A549 (cell line): ENCODE measurements at regions not wholly inside any gene's neighbourhood (a gene's known extent, or its start where the extent isn't known, plus 50 kb on each side); places are given as distances from the start of the nearest gene placed in this dataset.

ENCODE experiments used
- ATAC-seq, 2 experiments: fragments of 200-7000 bp in 1 of 2; fragments of >200 bp in 1 of 2; cut with Nextera tagmentation in 1 of 2; cut with Tn5 transposase in 1 of 2; 3 replicates each; pipeline versions ENCODE4 v1.8.0 to v1.9.1; 2018 to 2020; ENCODE audit warnings: mild to moderate bottlenecking in 1 of 2, moderate library complexity in 1 of 2
- CTCF ChIA-PET: fragments of 300-600 bp; sonication (Branson Sonifier 250); formaldehyde crosslinking; extraction: SDS; loops from one replicate; lab custom pipeline; 2021; ENCODE audit warnings: antibody characterized with exemption, inconsistent platforms; lab: Yijun Ruan, JAX
- POLR2A ChIA-PET: fragments of 350-600 bp; formaldehyde crosslinking; extraction: SDS; loops from one replicate; lab custom pipeline; 2021; ENCODE audit warnings: antibody characterized with exemption, inconsistent platforms; lab: Yijun Ruan, JAX
- DNase-seq, 2 experiments: peaks; one replicate each; pipeline versions ENCODE4 v3.0.0 to v3.0.0-alpha.2; 2011 to 2016; ENCODE audit warnings: low read depth in 1 of 2, low spot score in 1 of 2
- FAIRE-seq: peaks from 2 replicates; lab custom pipeline; 2011; peaks lifted over from hg19 to GRCh38; lab: Jason Lieb, UNC
- H3K27ac ChIP-seq, 2 experiments: fragments of >200 bp; sonication (Bioruptor Twin); formaldehyde crosslinking; 3 replicates each; pipeline ENCODE4 v1.5.1; 2016 to 2017
- H3K4me1 ChIP-seq: fragments of >200 bp; sonication (Bioruptor Twin); formaldehyde crosslinking; 3 replicates; pipeline ENCODE4 v1.6.1; 2016
- H3K4me2 ChIP-seq: fragments of >200 bp; sonication (Bioruptor Twin); formaldehyde crosslinking; 3 replicates; pipeline ENCODE4 v1.6.1; 2016
- H3K4me3 ChIP-seq: fragments of >200 bp; sonication (Bioruptor Twin); formaldehyde crosslinking; 3 replicates; pipeline ENCODE4 v1.5.1; 2016
- H3K9me3 ChIP-seq: fragments of >200 bp; sonication (Bioruptor Twin); formaldehyde crosslinking; 3 replicates; pipeline ENCODE4 v1.6.1; 2016
- CBX2 ChIP-seq: fragments of 200-600 bp; sonication (generic); IDR thresholded peaks from 2 replicates; pipeline ENCODE4 v1.6.1; 2016; ENCODE audit warnings: low read depth, mild to moderate bottlenecking, borderline replicate concordance
- CBX8 ChIP-seq: fragments of 200-600 bp; sonication (generic); IDR thresholded peaks from 2 replicates; pipeline ENCODE4 v1.6.1; 2016
- CEBPB ChIP-seq, 2 experiments: fragments of >200 bp in 1 of 2; sonication (Bioruptor Twin) in 1 of 2; formaldehyde crosslinking in 1 of 2; IDR thresholded peaks; 2 replicates each; pipeline ENCODE4 v1.6.1; 2012 to 2016
- CHD4 ChIP-seq: fragments of 200-600 bp; sonication (generic); IDR thresholded peaks from 2 replicates; pipeline ENCODE4 v1.6.1; 2016; ENCODE audit warnings: antibody characterized with exemption, mild to moderate bottlenecking, borderline replicate concordance
- EP300 ChIP-seq, 2 experiments: fragments of >200 bp; sonication (Bioruptor Twin); formaldehyde crosslinking; IDR thresholded peaks; 2 replicates in 1 of 2; 3 replicates in 1 of 2; pipeline ENCODE4 v1.6.1; 2016 to 2017
- ESRRA ChIP-seq: fragments of 150-350 bp; IDR thresholded peaks from 2 replicates; pipeline ENCODE4 v1.6.1; 2014; ENCODE audit warnings: mild to moderate bottlenecking, low read length, borderline replicate concordance
- FOSL2 ChIP-seq, 2 experiments: fragments of 450-650 bp in 1 of 2; fragments of >200 bp in 1 of 2; sonication (Bioruptor Twin) in 1 of 2; formaldehyde crosslinking; IDR thresholded peaks; 2 replicates each; pipeline versions ENCODE4 v1.5.0 to v1.6.1; 2016 to 2020; ENCODE audit warnings: mild to moderate bottlenecking in 1 of 2, moderate library complexity in 1 of 2
- FOXS1 ChIP-seq: fragments of 250-450 bp; sonication (Bioruptor Pico); IDR thresholded peaks from 2 replicates; pipeline ENCODE4 v1.5.0; 2020; ENCODE audit warnings: mild to moderate bottlenecking, moderate library complexity
- HDAC2 ChIP-seq: fragments of 200-600 bp; sonication (generic); IDR thresholded peaks from 2 replicates; pipeline ENCODE4 v1.6.1; 2016
- HEYL ChIP-seq: fragments of 250-450 bp; sonication (Bioruptor Pico); IDR thresholded peaks from 2 replicates; pipeline ENCODE4 v1.8.0; 2021; ENCODE audit warnings: mild to moderate bottlenecking, moderate library complexity
- HOXB13 ChIP-seq: fragments of 250-450 bp; sonication (Bioruptor Pico); IDR thresholded peaks from 2 replicates; pipeline ENCODE4 v1.5.0; 2020; ENCODE audit warnings: low read depth, mild to moderate bottlenecking, moderate library complexity
- JUN ChIP-seq, 2 experiments: fragments of >200 bp; sonication (Bioruptor Twin); formaldehyde crosslinking; IDR thresholded peaks; 2 replicates in 1 of 2; 3 replicates in 1 of 2; pipeline ENCODE4 v1.6.1; 2016 to 2017
- JUNB ChIP-seq: fragments of >200 bp; sonication (Bioruptor Twin); formaldehyde crosslinking; IDR thresholded peaks from 2 replicates; pipeline ENCODE4 v1.6.1; 2016
- KDM1A ChIP-seq: fragments of 200-600 bp; sonication (generic); IDR thresholded peaks from 2 replicates; pipeline ENCODE4 v1.6.1; 2016; ENCODE audit warnings: low read depth, mild to moderate bottlenecking
- KDM5A ChIP-seq: fragments of 200-600 bp; sonication (generic); IDR thresholded peaks from 2 replicates; pipeline ENCODE4 v1.6.1; 2016; ENCODE audit warnings: antibody characterized with exemption, mild to moderate bottlenecking
- NPAS2 ChIP-seq: fragments of 250-450 bp; sonication (Bioruptor Pico); IDR thresholded peaks from 2 replicates; pipeline ENCODE4 v1.8.0; 2022; ENCODE audit warnings: mild to moderate bottlenecking, moderate library complexity, borderline replicate concordance
- PHF8 ChIP-seq: fragments of 200-600 bp; sonication (generic); IDR thresholded peaks from 2 replicates; pipeline ENCODE4 v1.6.1; 2016; ENCODE audit warnings: low read depth, mild to moderate bottlenecking, antibody characterized with exemption, moderate library complexity, borderline replicate concordance
- POLR2A ChIP-seq: IDR thresholded peaks from 2 replicates; pipeline ENCODE4 v1.6.1; 2012; ENCODE audit warnings: mild to moderate bottlenecking, low read length
- RCOR1 ChIP-seq: fragments of 150-350 bp; IDR thresholded peaks from 2 replicates; pipeline ENCODE4 v1.6.1; 2014; ENCODE audit warnings: antibody characterized with exemption, low read length, low read depth
- SMC3 ChIP-seq: fragments of >200 bp; sonication (Bioruptor Twin); formaldehyde crosslinking; IDR thresholded peaks from 3 replicates; pipeline ENCODE4 v1.6.1; 2018; ENCODE audit warnings: inconsistent platforms
- TP53 ChIP-seq: fragments of 250-450 bp; sonication (Bioruptor Pico); IDR thresholded peaks from 2 replicates; pipeline ENCODE4 v1.5.0; 2021; ENCODE audit warnings: mild to moderate bottlenecking, moderate library complexity
- ZFP36 ChIP-seq: fragments of 450-650 bp; IDR thresholded peaks from 2 replicates; pipeline ENCODE4 v1.6.1; 2014; ENCODE audit warnings: borderline replicate concordance; ENCODE audit not compliant: partially characterized antibody
- ZSCAN20 ChIP-seq: fragments of 250-450 bp; sonication (Bioruptor Pico); IDR thresholded peaks from 2 replicates; pipeline ENCODE4 v1.8.0; 2022; ENCODE audit warnings: mild to moderate bottlenecking, moderate library complexity
- WGBS: methylation state at CpG from one replicate; pipeline ENCODE4 v1.1.6; 2017; ENCODE audit errors: missing lambda C conversion rate; 5-methylcytosine and 5-hydroxymethylcytosine counted together
- TF ChIP-seq, protein P1 (sequence below): fragments of 250-450 bp; sonication (Bioruptor Pico); IDR thresholded peaks from 2 replicates; pipeline ENCODE4 v1.5.0; 2021; ENCODE audit warnings: mild to moderate bottlenecking, moderate library complexity, borderline replicate concordance
- TF ChIP-seq, protein P2 (sequence below): fragments of >200 bp; sonication (Bioruptor Twin); formaldehyde crosslinking; IDR thresholded peaks from 3 replicates; pipeline ENCODE4 v1.6.1; 2016
- TF ChIP-seq, protein P3 (sequence below): fragments of >200 bp; sonication (Bioruptor Twin); formaldehyde crosslinking; IDR thresholded peaks from 3 replicates; pipeline ENCODE4 v1.5.1; 2016
- TF ChIP-seq, protein P4 (sequence below): IDR thresholded peaks from 2 replicates; pipeline ENCODE4 v1.6.1; 2012; ENCODE audit warnings: low read depth, borderline replicate concordance
- TF ChIP-seq, protein P5 (sequence below): fragments of 200-600 bp; sonication (generic); IDR thresholded peaks from 2 replicates; pipeline ENCODE4 v1.6.1; 2016; ENCODE audit warnings: antibody characterized with exemption, mild to moderate bottlenecking, moderate library complexity

DNA sequence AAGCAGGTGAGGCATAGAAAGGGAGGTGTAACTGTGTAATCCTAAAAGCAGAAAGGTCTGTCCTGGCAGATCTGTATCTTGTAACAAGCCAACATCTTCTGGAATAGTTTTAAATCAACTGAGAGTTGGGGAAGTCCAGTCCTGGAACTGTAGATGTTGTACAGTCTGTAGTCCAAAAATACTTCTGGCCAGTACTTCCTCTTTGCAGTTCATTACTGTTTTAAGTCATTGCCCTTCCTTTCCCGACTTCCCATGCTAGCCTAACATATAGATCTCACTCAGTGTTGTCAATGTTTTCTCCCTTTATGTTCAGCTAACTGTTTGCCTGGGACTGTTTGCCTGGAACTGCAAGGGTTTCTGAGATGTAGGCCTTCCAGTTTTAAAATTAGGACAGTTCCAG lies 168.5 kb upstream of the ISL1 start:
- Histone ChIP-seq H3K27ac (no peak overlapping the region), H3K4me2 (no peak overlapping the region), H3K9me3 (no peaks in the 10 kb centered on the region), H3K4me3 (no peak overlapping the region), H3K4me1 (no peaks in the 10 kb centered on the region)
- FAIRE-seq (no peak), ATAC-seq (no peak), DNase-seq (no peak)
- 0% methylated on average over 1 of the region's 1 CpG for WGBS
- ChIA-PET POLR2A (no interaction called here), CTCF (no interaction called here)
- TF ChIP-seq, protein P1, sequence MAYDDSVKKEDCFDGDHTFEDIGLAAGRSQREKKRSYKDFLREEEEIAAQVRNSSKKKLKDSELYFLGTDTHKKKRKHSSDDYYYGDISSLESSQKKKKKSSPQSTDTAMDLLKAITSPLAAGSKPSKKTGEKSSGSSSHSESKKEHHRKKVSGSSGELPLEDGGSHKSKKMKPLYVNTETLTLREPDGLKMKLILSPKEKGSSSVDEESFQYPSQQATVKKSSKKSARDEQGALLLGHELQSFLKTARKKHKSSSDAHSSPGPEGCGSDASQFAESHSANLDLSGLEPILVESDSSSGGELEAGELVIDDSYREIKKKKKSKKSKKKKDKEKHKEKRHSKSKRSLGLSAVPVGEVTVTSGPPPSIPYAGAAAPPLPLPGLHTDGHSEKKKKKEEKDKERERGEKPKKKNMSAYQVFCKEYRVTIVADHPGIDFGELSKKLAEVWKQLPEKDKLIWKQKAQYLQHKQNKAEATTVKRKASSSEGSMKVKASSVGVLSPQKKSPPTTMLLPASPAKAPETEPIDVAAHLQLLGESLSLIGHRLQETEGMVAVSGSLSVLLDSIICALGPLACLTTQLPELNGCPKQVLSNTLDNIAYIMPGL = no peak
- TF ChIP-seq EP300 (IDR thresholded peaks at IDR 0.05) (no peak), ZFP36 (no peak), SMC3 (no peak), HOXB13 (CRISPR knock-in tag) (no peak), TP53 (CRISPR knock-in tag) (no peak), HEYL (CRISPR knock-in tag) (no peak), JUNB (no peak), JUN (IDR thresholded peaks at IDR 0.05) (no peak), KDM5A (no peak), CBX8 (no peak), ESRRA (no peak), ZSCAN20 (CRISPR knock-in tag) (no peak), POLR2A (no peak), KDM1A (no peak), CHD4 (no peak), NPAS2 (CRISPR knock-in tag) (no peak)
- TF ChIP-seq, protein P2, sequence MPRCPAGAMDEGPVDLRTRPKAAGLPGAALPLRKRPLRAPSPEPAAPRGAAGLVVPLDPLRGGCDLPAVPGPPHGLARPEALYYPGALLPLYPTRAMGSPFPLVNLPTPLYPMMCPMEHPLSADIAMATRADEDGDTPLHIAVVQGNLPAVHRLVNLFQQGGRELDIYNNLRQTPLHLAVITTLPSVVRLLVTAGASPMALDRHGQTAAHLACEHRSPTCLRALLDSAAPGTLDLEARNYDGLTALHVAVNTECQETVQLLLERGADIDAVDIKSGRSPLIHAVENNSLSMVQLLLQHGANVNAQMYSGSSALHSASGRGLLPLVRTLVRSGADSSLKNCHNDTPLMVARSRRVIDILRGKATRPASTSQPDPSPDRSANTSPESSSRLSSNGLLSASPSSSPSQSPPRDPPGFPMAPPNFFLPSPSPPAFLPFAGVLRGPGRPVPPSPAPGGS = no peak

DNA sequence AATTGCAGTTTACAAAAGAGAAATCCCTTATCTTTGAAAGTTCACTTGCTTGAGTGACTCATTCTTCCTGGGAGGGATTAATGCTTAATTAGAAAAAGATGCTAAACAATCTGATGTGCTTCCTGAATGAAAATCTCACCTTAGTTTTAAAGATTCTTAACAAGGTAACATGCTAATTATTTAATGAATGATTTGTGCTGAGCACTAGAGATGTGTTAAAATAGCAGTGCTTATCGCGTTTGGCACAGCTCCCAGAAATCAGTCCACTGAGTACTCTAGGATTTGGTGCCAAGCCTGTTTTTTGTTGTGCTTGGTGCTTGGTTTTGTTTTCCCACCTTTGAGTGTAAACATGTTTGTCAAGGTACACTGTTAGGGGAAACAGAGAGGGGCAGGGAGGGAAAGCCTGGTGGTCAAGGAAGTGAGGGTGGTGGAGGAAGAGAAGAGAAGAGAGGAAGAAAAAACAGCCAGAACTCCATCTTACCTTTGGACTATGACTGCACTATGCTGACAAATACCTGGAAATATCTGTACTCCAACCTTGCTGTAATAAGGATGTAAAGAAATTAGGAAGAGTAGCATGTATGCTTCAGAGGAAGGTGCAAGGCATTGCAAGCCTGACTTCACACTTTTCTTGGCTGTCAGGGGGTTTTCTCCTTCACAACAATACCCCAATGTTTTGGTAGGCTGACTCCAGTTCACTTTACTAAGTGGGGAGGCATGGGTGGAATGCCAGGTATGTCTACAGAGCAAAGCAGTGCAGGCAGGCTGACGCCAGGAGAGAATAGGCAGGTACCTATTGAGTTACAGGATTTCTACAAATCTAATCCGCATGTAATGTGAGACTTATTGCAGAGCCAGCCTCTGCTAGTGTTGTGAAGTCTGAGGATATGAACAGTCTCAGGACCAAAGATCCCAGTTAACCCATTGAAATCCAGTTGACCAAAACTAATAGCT lies 157.2 kb upstream of the ISL1 start:
- 2% methylated on average over 4 of the region's 4 CpGs for WGBS
- peaks cover 2% of the 10 kb centered on the region; the same call in 1 of the 3 replicates for H3K9me3 ChIP-seq
- ATAC-seq (no peak), DNase-seq (no peak), FAIRE-seq (no peak)
- no peak overlapping the region for H3K27ac ChIP-seq
- ChIA-PET CTCF (no interaction called here), POLR2A (no interaction called here)
- no peaks in the 10 kb centered on the region for H3K4me1 ChIP-seq
- H3K4me2 ChIP-seq = no peak overlapping the region
- H3K4me3 ChIP-seq = no peak overlapping the region
- TF ChIP-seq FOXS1 (CRISPR knock-in tag) (no peak), FOSL2 (IDR thresholded peaks at IDR 0.05) (no peak), FOSL2 (CRISPR knock-in tag; IDR thresholded peaks at IDR 0.05) (no peak), EP300 (IDR thresholded peaks at IDR 0.05) (no peak), POLR2A (no peak), PHF8 (no peak), TP53 (CRISPR knock-in tag) (no peak), RCOR1 (no peak), CBX2 (no peak), CEBPB (IDR thresholded peaks at IDR 0.05) (no peak), HDAC2 (no peak)
- TF ChIP-seq, protein P3, sequence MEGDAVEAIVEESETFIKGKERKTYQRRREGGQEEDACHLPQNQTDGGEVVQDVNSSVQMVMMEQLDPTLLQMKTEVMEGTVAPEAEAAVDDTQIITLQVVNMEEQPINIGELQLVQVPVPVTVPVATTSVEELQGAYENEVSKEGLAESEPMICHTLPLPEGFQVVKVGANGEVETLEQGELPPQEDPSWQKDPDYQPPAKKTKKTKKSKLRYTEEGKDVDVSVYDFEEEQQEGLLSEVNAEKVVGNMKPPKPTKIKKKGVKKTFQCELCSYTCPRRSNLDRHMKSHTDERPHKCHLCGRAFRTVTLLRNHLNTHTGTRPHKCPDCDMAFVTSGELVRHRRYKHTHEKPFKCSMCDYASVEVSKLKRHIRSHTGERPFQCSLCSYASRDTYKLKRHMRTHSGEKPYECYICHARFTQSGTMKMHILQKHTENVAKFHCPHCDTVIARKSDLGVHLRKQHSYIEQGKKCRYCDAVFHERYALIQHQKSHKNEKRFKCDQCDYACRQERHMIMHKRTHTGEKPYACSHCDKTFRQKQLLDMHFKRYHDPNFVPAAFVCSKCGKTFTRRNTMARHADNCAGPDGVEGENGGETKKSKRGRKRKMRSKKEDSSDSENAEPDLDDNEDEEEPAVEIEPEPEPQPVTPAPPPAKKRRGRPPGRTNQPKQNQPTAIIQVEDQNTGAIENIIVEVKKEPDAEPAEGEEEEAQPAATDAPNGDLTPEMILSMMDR = no peak
- TF ChIP-seq, protein P4, sequence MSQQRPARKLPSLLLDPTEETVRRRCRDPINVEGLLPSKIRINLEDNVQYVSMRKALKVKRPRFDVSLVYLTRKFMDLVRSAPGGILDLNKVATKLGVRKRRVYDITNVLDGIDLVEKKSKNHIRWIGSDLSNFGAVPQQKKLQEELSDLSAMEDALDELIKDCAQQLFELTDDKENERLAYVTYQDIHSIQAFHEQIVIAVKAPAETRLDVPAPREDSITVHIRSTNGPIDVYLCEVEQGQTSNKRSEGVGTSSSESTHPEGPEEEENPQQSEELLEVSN = no peak
- TF ChIP-seq, protein P5, sequence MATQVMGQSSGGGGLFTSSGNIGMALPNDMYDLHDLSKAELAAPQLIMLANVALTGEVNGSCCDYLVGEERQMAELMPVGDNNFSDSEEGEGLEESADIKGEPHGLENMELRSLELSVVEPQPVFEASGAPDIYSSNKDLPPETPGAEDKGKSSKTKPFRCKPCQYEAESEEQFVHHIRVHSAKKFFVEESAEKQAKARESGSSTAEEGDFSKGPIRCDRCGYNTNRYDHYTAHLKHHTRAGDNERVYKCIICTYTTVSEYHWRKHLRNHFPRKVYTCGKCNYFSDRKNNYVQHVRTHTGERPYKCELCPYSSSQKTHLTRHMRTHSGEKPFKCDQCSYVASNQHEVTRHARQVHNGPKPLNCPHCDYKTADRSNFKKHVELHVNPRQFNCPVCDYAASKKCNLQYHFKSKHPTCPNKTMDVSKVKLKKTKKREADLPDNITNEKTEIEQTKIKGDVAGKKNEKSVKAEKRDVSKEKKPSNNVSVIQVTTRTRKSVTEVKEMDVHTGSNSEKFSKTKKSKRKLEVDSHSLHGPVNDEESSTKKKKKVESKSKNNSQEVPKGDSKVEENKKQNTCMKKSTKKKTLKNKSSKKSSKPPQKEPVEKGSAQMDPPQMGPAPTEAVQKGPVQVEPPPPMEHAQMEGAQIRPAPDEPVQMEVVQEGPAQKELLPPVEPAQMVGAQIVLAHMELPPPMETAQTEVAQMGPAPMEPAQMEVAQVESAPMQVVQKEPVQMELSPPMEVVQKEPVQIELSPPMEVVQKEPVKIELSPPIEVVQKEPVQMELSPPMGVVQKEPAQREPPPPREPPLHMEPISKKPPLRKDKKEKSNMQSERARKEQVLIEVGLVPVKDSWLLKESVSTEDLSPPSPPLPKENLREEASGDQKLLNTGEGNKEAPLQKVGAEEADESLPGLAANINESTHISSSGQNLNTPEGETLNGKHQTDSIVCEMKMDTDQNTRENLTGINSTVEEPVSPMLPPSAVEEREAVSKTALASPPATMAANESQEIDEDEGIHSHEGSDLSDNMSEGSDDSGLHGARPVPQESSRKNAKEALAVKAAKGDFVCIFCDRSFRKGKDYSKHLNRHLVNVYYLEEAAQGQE = no peak
